Gastrocnemius medialis (tissue), 4 donors: ENCODE measurements at regions not wholly inside any gene's neighbourhood (a gene's known extent, or its start where the extent isn't known, plus 50 kb on each side); places are given as distances from the start of the nearest gene placed in this dataset.

ENCODE experiments used
- CTCF ChIP-seq, 5 experiments: fragments of 450-650 bp in 3 of 5; fragments of 200-600 bp in 2 of 5; sonication (generic) in 2 of 5; IDR thresholded peaks in 4 of 5; conservative IDR thresholded peaks in 1 of 5; 1 replicate in 4 of 5; 2 replicates in 1 of 5; pipeline ENCODE4 v1.5.1; 2016 to 2019; ENCODE audit warnings: antibody characterized with exemption in 5 of 5, mild to moderate bottlenecking in 3 of 5, moderate library complexity in 3 of 5
- POLR2A ChIP-seq, 2 donors: fragments of 450-650 bp; IDR thresholded peaks; one replicate each; pipeline ENCODE4 v1.6.1; 2017; ENCODE audit warnings: antibody characterized with exemption in 2 of 2, mild to moderate bottlenecking in 2 of 2, moderate library complexity in 2 of 2

GRCh38 chr3:63124090-63124489 lies 154.0 kb upstream of the SYNPR start:
- TF ChIP-seq POLR2A (IDR thresholded peaks at IDR 0.05) (no peak), CTCF (IDR thresholded peaks at IDR 0.05 in 4 of 5, conservative IDR thresholded peaks at IDR 0.05 in 1 of 5) (no peak)
